Erythroblast (primary cell): ENCODE measurements at regions not wholly inside any gene's neighbourhood (a gene's known extent, or its start where the extent isn't known, plus 50 kb on each side); places are given as distances from the start of the nearest gene placed in this dataset.

Source experiments
- GATA1 ChIP-seq: IDR thresholded peaks from 2 replicates; pipeline ENCODE4 v1.6.1; 2011; ENCODE audit warnings: low read depth, mild to moderate bottlenecking, control low read depth, low read length, moderate library complexity
- POLR2A ChIP-seq: IDR thresholded peaks from 2 replicates; pipeline ENCODE4 v1.6.1; 2011; ENCODE audit warnings: mild to moderate bottlenecking, low read length

DNA sequence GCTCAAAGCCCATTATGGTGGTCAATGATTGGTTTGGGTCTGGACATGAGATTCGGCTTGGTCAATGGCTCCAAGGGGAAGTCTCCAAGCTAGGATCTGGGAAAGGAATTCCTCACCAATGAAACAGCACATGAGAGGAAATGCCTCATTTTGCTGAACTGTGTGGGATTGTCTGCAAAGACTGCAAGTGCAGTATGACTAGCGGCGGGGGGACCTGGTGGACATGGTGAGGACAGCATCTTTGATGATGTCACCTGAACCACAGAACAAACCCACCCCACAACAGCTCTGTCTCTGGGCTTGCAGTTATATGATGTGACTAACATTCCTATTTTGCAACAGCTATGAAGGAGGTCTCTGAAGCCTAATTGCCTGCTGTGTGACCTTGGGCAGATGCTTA is 50.6 kb upstream of the NKD1 start:
- TF ChIP-seq POLR2A: no peak
- TF ChIP-seq GATA1: no peak
